Hindlimb muscle (tissue), 1 donor: ENCODE measurements at regions not wholly inside any gene's neighbourhood (a gene's known extent, or its start where the extent isn't known, plus 50 kb on each side); places are given as distances from the start of the nearest gene placed in this dataset.

Experiments
- DNase-seq: peaks from one replicate; pipeline ENCODE4 v3.0.0-alpha.2; 2013

DNA sequence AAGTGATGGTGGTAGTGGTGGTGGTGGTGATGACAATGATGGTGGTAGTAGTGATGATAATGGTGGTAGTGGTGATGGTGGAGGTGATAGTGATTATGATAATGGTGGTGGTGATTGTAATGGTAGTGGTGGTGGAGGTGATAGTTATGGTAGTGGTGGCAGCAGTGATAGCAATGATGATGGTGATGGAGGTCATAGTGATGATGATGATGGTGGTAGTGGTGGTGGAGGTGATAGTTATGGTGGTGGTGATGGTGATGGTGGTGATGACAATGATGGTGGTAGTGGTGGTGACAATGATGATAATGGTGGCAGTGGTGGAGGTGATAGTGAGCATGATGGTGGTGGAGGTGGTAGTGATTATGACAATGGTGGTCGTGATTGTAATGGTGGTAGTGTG, 191.7 kb upstream of the RNF32 start:
- DNase-seq, result no peak

DNA sequence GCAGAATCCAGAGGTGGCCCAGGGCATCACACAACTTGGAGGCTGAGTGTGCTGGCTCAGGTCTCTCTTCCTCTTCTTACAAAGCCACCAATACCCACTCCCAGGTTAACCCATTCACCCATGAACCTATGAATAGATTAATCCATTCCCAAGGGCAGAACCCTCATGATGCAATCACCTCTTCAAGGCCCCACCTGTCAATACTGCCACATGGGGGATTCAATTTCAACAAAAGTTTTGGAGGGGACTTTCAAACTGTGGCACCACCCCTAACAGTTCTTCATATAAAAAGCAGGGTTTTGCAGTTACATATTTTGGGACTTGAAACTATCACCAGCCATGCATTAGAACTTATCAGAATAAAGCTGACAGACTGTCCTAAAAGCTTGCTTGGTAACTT, 193.6 kb upstream of the RNF32 start:
- DNase-seq, result no peak

DNA sequence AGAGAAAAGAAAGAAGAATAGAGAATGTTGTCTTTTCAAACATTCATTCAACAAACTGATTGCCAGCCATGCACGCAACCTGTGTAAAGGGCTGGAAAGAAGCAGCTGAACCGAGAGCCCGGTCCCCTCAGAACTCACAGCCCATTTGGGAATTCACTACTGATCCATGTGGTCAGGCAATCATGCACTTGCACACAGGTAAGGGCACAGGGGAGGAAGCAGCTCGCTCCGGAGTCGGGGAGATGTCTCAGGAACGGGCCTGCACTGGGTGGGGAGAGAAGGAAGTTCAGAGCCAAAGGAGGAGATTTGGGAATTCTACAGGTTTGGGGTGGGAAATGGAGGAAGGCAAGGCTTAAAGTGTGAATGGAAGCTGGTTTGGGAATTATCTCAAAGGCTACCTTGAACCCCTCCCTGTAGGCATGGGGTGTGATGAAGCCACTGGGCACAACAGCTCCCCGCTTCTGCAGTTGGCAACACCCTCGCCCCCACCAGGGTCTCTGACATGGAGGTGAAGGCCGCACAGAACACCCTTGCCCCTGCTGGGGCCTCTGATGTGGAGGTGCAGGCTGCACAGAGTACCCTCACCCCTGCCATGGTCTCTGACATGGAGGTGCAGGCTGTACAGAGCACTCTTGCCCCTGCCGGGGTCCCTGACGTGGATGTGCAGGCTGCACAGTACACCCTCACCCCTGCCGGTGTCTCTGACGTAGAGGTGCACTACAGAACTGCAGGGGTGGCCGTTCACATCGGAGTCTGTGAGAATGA, 194.4 kb upstream of the RNF32 start:
- no peak for DNase-seq

DNA sequence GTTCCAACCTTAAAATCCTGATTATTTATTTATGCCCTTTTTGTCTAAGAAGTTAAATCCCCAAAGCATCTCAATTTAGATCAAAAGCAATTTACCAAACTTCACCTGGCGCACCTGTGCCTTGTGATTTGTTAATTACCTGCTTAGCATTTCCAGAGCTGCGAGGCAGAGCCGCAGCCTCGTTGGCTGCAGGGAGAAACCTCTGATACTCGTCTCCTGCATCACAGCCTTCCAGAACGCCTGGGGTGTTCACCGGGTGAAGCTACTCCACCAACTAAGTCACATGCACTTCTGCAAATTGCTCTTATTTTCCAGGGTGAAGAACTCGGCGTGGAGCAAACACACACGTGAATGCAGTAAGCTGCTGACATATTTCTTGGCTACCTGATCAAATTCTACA, 198.1 kb upstream of the RNF32 start:
- DNase-seq, result no peak

DNA sequence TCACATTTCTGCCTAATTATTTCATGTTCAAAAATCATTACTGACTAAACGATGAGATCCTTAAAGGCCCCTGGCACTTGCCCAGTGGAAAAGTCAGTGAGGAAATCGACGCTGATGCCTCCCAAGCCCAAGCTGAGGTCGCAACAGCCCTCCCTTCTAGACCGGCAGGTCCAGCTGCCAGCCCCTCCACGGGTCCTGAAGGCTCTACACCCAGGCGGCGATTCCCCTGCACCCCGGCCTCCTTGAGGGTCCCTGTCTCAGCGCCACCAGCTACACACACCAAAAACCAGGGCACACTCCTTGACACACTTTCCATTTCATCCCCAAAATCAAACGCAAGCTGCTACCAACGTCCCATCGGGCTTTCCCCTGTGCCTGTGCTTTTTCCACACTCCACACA, 200.1 kb upstream of the RNF32 start:
- no peak for DNase-seq

DNA sequence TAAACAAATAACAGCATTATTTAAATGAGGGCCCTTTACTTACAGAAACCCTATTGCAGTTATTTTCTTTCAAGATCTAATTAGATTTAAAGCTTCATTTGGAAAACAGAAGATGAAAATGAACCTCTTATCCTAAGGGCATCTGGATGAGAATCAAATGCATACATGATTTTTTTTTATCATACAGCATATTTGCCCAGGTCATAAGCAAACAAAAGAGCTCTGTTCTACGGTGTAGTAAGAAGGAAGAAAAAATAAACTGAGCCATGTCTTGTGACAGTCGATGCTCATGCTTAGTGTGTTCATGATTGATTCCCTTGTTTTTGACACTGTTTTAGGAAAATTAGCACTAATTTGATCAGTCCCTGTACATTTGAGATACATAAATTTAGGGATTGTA, 202.6 kb upstream of the RNF32 start:
- no peak for DNase-seq

DNA sequence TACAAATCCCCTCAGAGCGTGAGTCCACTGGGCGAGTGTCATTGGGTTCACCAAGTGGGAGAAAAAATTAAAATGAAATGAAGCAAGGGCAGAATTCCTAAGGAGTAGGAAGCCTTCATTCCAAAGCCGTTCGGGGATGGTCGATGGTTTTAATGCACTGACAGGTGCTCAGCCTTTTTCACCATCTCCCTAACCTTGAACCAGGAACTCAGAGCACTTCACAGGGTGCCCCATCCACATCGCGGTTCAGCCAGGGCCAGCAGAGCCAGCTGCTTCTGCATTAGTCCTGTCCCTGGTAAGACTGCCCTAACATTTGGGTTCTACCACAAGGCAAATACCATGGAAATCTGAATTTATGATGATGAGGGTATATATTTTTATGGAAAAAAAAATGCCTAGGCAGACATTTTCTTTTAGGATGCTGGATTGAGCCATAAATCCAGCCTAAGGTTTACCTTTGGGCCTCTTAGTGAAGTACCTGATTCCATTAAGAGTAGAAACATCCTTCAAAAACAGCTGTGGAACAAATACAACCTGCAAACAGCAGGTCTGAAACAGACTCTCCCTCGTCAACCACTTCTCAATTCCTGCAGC, 203.5 kb upstream of the RNF32 start:
- DNase-seq, result no peak

DNA sequence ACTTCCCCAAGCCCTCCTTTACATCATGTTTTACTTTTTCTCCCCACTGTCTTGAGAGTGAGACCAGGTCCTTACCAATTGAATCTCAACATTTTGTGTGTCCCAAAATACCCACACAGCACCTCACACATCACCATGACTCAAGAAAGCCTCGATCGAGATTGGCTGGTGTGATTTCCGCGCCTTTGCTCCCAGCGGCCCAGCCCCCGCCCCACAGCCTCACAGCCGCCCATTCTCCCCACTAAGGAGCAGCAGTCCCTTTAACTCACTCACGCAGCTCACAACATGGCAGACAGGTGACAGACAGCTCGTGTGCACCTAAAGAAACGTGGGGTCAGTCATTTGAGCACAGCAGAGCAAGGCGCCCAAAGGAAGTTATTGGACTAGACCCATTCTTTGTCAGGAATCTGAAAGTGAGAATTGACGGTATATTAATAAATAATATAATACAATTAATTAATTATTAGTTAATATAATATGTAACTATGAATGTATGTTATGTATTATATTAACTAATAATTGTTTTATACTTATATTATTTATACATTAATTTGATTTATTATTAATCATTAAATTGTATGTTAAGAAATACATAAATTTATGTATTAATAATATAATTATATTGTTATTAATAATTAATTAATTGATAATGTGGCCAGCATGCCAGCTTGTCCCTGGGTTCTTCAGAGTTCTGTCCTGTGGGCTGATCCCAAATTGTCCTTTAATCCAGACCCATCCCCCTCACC, 204.9 kb upstream of the RNF32 start:
- DNase-seq, result no peak

DNA sequence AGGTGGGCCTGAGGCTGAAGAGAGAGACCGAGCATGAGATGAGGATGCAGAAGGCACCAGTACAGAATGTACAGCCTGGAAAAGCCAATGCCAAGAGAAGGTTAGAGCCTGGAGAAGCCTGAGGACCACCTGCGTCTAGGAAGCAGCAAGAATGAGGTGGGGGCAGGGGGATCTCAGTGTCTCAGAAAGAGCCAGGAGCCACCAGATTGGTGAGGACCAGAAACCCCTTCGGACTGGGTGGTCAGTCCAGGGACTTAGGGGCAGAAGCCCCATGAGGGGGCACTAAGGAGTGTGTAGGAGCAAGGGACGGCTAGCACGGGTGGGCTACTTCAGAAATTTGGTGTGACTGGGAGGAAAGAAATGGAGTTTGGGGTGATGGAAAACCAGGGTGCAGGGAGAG, 205.9 kb upstream of the RNF32 start:
- no peak for DNase-seq

DNA sequence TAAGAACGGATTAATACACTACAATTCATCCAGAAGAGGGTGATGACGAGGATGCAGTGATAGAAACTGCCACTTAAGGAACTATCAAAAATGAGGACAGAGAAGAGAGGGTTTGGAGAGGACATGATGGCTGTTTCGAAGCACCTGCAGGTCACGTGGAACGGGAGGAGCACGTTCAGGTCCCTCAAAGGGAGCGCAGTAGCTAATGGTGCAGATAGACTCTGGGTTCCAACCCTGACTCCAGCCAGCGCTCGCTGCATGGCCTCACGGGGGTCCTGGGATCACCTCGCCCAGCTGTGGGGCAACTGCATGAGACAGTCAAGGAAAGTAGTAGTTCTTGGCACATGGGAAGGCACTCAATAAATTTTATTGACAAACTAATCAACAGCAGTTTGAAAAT, 208.6 kb upstream of the RNF32 start:
- no peak for DNase-seq

DNA sequence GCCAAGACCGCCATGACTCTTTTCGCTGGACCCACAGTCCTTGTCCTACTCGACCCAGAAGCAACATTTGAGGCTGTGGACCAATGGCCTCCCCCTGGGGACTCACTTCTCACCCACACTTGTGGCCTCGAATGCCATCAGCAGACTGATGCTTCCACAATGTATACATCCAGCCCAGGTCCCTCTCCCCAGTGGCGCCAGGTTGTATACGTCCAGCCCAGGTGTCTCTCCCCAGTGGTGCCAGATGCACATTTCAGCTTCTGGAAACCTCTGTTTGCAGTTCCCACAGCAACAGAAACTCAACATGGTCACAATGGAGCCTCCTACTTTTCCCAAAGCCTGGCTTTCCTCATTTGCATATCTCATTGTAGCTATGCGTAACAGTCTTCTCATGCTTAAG, 210.5 kb upstream of the RNF32 start:
- DNase-seq, result no peak

DNA sequence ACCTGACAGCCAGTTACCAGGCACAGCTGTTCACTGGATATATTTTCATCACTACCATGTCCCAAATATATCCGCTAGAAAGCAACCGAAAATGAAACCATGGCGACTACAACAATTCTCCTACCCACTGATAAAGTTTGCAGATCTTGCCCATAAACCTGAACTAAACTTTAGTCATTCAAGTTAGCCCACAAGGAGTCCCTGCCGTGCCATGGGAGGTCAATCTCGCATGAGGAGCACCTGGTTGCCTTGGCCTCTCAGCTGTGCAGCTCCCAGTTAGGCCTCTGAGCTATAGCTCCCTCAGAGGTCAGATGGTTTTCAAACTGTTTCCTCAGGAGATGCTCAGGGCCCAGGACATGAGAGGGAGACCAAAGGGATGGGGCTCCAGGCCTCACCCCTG, 211.1 kb upstream of the RNF32 start:
- no peak for DNase-seq

DNA sequence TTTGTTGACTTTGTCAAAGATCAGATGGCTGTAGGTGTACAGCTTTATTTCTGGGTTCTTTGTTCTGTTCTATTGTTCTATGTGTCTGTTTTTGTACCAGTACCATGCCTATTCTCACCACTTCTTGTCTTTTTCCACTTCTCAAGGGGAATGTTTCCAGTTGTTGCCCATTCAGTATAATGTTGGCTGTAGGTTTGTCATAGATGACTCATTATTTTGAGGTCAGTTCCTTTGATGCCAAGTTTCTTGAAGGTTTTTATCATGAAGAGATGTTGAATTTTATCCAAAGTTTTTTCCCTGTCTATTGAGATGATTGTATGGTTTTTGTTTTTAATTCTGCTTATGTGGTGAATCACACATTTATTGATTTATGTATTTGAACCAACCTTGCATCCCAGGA, 216.7 kb upstream of the RNF32 start:
- DNase-seq, result no peak

DNA sequence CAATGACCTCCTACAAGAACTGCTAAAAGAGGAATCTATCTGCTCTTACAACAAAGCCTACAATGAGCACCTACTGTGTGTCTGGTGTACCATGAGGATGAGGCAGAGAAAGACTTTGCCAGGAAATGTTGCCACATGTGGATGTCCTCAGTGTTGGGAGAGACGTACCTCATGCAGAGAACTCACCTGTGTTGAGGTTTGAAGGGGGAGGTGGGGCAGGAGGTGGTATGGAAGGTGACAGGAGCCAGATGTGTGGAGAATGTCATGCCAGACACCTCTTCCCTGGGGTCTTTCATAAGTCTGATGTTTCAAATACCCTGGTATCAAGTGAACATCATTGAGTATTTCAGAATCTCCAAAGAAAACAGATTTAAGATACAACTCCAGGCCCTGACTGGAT, 220.1 kb upstream of the RNF32 start:
- DNase-seq, result no peak

DNA sequence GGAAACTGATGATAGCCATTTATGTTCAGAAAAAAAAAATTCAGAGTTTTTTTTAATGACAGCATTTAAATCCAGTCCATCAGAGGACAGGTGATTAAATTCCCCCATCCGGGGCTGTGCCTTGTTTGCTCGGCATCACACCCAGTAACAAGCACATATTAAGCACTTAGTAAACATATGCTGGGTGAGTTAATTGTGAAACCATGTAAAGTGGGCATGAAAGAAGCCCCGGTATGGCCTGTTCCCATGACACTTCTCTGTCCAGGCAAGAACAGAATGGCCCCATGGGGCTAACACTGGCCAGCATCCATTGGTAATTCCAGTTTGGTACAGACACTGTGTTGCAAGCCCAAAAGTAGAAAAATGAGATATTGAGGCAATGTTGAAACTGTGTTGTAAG, 220.8 kb upstream of the RNF32 start:
- DNase-seq, result no peak

DNA sequence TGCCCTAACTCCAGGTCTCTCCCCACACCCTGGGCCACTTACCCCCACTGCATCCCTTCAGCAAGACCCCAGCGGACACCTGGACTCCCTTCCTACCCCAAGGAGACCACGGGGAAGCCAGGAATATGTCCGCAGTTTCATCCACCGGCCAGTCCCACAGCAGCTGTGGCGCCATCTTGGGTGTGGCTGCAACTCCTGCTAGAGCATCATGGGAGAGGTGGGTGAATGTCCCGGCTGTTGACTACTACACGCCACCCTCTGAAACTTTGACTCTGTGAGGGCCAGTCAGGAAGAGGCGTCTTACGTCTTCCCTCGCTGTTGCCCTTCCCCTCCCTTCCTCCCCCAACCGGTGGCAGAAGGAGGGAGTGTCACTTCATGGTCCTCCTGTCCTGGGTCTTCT, 238.3 kb upstream of the RNF32 start:
- DNase-seq, result no peak

DNA sequence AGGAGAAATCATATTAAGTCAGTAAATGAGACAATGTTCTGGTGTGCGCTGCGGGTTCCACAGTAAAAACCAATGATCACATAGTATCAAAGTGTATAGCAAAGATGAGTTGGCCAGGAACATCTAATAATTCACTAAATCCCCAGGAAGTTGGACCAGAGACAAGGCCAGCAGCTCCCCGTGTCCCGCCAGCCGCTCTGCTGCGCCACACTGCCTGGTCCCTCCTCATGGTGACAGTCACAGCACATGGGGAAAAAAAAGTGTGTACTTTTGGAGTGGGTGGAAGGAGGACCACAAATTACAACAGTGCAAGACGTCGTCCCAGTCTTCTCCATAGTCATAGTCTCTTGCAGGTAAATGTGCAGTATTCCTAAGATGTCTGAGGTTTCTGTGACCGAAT, 239.0 kb upstream of the RNF32 start:
- DNase-seq, result no peak

DNA sequence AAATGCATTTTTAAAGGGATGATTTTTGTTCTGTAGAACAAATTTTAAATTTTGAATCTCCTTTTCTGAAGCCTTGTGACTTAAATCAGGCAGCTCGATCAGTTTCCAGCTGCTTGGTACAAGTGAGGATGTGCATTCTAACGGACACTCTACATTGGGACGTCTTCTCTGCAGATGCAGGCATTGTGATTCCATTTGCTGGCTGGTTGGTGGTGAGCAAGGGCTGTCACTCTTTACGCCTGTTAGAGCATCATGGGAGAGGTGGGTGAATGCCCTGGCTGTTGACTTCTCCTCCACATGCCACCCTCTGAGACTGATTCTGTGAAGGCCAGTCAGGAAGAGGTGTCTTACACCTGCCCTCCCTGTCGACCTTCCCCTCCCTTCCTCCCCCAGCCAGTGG, 240.5 kb upstream of the RNF32 start:
- no peak for DNase-seq

DNA sequence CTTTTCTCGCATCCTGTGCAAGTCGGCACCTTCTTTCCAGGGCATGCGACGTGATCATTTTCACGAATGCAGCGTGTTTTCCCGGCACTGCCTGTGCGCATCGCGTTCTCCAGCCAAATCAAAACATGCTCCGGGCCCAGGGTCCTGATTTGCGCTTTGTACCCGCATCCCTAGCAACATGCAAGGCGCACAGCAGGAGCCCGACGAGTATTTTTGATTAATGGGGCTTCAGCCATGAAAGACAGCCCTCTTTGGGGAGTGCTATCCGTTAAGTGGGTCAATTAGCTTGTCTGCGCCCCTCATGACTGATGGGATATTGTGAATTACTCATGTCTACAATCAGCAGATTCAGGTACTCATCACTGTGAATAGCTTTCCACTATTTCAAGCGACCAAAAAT, 243.3 kb upstream of the RNF32 start:
- DNase-seq, result no peak

DNA sequence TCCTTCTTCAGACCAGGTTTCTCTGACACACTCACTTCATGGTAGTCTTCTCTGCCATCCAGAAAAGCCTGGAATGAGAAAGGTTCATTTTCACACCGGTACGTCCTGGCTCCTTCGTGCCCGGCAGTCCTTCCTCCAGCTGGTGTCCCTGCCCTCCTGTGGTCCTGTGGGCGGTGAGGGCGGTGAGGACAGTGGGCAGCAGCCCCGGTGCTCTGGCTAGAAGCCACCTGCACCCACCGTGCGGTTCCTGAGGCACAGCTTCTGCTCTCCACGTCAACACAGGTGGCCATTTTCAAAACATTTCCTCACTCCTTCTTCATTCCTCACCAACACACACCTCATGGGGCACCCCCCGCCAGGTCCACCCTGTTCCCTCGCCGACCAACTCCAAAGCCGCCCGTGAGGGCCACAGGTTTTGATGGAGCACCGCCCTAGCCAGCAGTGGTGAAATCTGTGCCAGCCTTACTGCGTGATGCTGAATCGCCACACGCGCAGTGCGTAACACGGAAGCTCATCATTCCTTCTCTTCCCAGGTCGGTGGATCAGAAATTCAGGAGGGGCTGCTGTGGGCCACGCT, 251.4 kb upstream of the RNF32 start:
- no peak for DNase-seq

DNA sequence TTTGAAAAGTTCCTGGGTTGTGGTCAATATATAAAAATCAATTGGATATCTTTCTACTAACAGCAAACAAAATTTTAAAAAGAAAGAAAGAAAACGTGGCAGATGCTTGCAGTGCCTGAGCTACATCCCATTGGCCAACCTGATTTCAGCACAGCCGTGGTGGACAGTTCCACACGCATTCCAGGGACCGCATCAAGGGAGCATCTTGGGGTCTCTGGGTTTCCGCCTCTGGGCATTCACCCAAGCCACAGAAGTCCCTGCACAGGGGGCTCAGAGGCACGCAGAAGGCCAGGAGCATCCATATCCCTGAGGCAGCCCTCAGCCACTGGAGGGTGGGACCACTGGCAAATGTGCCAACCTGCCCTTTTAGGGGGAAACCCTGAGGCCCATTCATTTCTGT, 254.5 kb upstream of the RNF32 start:
- DNase-seq, result peak; percentile 11

DNA sequence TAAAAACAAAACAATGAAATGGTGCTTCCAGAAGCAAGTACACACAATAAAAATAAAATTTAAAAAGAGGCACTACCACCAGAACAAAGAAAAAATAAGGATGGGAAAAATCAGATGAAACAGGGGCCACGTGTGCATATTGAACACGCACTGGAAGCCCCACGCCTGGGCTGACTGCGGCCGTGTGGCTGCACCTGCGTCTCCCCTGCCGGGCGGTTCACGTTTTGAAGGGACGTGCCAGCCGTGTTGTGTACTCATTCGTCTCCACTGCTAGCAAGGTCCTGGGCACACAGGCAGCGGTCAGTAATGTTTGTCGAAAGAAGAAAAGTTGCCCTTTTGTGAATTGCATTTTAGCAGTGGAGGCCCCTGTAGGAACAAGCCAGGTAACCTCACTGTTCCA, 255.9 kb upstream of the RNF32 start:
- DNase-seq, result no peak

DNA sequence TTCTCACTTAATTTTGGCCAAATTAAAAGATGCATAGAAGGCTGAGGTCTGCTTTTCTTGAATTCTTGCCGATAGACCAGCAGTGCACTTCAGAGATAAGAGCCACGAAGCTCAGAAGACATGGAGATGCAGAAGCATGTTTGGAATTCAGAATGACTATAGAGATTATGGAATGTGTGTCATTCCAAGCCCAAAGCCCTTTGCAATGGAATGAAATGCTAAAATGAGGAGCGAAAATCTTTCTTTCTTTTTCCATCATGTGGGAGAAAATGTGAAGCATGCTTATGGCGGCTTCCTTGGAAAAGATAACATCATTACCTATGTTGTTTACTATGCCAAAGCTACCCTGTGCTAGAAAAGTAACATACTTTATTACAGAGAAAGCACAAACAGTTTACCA, 257.0 kb upstream of the RNF32 start:
- DNase-seq, result no peak

DNA sequence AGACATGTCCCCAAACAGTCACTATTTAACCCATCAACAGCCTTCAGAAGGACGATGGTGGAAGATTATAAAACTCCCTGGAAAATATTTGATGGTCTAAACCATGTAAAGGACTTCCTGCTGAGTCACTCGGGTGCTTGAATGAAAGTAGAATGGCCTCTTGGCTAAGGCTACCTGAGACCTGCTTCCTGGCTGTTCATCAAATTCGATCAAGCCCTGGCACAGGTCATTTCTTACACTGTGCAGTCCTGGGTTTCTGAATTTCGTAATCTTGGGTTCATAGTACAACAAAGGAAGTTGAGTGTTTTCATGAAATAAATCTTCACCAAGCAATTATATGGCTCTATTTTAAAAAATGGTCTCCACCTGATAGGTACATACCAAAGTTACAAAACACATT, 260.3 kb upstream of the RNF32 start:
- no peak for DNase-seq
